Stimulated activated CD4-positive, alpha-beta T cell treated with anti-CD3 and anti-CD28 coated beads, Interleukin-2, amount 100 ng/mL, for 48 hours (primary cell): ENCODE measurements at regions not wholly inside any gene's neighbourhood (a gene's known extent, or its start where the extent isn't known, plus 50 kb on each side); places are given as distances from the start of the nearest gene placed in this dataset.
A peak's percentile ranks its signal among the peaks of the same experiment; 100 is the strongest.
"Not testable (repeated sequence)": the region's sequence is repeated elsewhere in the genome, so short reads cannot be mapped to it uniquely, and the experiment has no call there.

ENCODE experiments used
- DNase-seq, 2 donors: peaks; one replicate each; pipeline ENCODE4 v3.0.0-alpha.2; 2020

GRCh38 chr2:217622205-217623060 is 380.4 kb downstream of the TNS1 start:
- no peak for DNase-seq

DNA sequence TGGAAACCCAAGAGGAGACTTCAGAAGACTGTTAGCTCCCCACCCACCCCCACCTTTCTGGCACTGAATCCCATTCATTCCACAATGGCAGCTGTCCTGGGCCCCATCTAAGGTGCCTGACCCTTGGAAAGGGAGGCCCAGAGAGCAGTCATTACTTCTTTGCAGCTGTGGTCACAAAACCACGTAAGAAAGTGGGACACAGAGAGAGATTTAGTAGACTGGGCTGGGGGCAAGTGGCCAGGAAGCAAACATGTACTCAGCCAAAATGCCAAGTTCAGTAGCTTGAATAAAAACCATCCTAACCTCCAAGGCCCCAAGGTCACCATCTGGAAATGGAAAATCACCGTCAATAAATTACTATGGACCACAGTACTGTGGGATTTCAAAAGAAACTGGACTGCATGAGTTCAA is 381.4 kb downstream of the TNS1 start:
- DNase-seq = no peak

DNA sequence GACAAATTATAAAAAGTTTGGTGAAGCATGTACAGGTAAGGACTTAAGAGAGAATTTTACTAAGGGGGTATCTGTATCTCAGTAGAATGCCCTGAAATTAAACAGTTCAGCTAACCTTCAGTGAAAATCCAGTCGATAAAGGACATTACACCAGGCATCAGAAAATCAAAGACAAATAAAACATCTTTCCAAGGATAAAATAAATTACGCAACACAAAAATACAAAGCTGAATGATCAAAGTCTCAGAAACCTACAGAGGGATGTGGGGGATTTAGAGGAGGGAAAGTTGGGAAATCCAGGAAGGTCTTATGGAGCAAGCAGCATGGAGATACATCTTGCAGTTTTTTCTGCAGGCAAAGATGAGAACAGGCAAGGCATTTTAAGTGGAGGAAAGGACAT is 384.1 kb downstream of the TNS1 start:
- DNase-seq = no peak

DNA sequence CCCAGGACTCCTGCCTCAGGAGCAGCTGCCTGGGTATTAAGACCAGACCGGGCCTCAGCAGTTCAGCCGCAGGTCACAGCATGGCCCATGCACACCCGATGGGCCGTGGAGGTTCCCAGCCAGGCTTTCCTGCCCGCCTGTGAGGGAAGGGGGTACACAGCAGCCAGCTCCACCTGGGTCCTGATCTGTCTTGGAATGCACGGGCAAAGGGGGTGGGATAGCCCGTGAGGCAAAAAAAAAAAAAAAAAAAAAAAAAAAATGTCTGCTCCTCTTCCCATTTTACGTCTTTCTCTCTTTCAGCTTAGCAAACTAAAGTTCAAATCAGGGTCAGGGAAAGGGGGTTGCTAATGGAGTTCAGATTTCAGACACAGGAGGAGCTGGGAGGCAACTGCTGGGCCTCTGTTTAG is 385.2 kb downstream of the TNS1 start:
- DNase-seq = no peak

DNA sequence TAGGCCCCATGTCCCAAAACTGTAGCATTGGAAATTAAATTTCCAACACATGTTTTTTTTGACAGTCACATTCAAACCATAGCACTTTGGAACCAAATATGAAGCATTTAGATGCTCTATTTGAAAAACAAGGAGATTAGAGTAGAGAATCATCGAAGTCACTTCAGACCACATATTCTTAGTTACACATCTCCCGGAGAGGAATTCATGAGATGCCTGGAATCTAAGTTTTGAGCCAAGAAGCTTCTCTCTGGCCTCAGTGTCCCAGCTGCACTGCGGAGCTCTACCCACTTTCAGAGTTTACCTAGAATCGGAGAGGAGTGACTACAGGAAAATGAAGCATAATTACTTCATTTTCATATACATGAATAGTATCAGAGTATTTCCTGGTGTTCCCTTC is 385.9 kb downstream of the TNS1 start:
- no peak for DNase-seq

DNA sequence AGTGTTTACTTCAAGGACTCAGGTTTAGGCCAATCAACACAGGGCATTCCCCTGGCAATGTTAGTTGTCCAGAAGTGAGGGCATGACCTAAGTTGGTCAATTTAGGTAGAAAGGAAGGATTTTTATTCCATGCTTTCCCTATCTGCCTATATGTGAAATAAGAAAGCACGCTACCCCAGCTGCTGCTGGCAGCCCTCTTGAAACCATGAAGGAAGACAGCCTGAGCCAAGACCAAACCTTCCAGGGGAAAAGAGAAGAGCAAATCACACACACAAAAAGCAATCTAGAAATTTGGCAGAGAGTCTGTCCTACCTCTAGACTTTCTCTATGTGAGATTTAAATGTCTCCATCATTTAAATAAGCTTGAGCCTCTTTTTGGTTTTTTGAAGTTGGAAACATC is 387.6 kb downstream of the TNS1 start:
- DNase-seq = no peak

DNA sequence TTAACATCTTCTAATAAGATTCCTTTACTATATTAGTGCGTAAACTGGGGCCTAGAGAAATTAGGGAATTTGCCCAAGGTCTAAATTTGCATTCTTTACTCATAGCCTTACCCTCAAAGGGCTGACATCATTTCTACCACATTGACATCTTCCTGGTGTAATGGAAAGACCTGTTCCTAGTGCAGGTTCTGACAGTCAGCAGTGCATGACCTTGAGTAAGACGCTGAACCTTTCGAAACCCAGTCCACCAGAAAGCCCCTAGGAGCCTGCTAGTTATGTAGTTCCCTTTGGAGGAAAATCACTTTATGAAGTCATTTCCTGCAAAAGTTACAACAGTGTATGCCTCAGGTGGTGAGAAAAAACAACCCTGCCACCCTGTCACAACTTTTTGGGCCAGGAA is 388.3 kb downstream of the TNS1 start:
- no peak for DNase-seq

- DNase-seq = no peak
Observed at GRCh38 chr2:217614096-217614495, 388.7 kb downstream of the TNS1 start.

DNA sequence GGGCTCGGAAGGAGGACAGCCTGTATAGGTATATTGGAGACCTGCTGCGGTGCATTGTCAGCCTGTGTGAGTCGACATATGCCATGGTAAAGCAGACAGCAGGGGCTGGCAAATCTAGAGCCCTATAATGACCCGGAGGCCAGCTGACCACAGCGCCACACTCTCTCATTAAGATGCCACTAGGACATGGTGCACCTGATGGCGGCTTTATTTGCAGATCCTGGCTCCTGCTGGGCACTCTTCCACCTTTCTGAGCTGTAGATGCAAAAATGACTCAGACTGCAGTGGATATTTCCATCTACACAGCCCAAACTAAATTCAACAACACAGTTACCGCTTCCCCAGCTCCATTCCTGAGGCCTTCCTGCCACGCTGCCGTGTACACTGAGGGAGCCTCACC is 389.9 kb downstream of the TNS1 start:
- DNase-seq = no peak

GRCh38 chr2:217612211-217612610 is 390.6 kb downstream of the TNS1 start:
- DNase-seq = no peak

DNA sequence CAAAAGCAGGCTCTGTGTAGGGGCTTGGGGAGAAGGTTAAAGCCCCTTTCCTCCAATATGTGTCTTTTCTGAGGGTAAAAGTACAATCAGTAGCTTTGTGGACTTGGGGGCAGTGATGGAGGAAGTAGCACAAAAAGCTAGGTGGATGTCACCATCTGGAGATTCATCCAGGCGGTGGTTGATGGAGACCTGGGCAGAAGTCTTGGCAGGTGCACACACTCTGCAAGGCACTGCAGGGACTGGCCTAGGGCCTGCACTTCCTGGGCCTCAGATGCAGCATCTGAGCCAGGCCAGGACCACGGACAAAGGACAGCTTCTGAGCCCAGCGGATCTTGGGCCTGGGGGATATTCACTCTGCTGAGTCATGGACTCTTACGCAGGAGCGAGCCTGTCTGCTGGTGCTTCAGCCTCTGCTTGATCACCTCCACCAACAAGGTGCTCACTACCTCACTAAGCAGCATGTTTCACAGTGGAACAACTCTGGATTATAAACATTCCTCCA is 391.1 kb downstream of the TNS1 start:
- DNase-seq = no peak

DNA sequence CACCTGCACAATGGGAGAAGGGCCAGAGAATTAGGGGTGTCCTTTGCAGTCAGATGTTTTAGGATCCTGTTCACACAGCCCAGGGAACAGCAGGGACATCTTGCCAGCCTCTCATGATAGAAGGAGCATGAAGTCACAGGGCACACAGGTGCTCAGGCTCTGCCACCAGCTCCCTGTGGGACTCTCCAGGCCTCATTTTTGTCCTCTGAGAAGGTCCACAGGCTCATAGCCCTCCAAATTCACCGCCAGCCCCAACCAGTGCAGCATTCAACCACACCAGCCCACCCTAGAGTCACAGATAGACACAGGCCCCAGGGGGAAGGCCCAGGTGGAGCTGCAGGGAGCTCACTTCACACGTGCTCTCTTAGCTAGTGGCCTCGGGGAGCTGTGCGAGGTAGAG is 391.7 kb downstream of the TNS1 start:
- peak in 1 of 2 donors; percentile 2 for DNase-seq

DNA sequence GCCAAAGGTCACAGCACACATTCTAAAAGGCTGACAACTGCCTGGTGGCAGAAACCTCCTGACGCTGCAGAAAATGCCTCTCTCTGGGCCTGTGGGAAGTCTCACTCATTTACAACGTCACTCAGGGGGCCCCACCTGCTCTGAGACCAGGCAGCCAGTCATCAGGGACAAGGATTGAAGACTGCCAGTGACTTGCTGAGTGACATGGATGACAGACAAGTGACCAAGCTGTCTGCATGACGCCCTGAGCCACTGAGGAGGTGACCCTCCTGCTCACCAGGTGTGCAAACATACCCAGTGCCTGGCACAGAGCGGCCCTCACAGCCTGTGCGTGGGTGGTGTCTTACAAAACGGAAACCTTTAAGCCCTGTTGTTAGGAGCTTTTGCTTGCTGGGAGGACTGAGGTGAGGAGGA is 392.4 kb downstream of the TNS1 start:
- peak; percentile 35 to 47 for DNase-seq

GRCh38 chr2:217609952-217610351 is 392.8 kb downstream of the TNS1 start:
- no peak for DNase-seq

DNA sequence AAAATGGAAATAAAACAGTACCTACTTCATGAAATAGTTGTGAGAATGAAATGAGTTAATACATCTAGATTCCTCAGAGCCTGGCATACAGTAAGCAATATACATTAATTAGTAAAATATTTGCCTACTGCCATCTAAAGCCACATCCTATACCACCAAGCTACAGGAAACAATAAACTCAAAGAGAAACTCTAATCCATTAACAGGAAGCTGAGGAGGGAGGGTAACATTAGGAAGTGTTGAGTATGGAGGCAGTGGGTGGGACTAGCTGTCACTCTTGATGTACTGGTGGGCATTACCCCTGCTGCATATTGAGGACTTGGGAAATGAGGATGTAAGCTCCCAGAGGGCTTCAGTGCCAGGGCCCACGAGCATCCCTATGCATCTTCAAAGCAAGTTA is 396.5 kb downstream of the TNS1 start:
- DNase-seq = no peak

DNA sequence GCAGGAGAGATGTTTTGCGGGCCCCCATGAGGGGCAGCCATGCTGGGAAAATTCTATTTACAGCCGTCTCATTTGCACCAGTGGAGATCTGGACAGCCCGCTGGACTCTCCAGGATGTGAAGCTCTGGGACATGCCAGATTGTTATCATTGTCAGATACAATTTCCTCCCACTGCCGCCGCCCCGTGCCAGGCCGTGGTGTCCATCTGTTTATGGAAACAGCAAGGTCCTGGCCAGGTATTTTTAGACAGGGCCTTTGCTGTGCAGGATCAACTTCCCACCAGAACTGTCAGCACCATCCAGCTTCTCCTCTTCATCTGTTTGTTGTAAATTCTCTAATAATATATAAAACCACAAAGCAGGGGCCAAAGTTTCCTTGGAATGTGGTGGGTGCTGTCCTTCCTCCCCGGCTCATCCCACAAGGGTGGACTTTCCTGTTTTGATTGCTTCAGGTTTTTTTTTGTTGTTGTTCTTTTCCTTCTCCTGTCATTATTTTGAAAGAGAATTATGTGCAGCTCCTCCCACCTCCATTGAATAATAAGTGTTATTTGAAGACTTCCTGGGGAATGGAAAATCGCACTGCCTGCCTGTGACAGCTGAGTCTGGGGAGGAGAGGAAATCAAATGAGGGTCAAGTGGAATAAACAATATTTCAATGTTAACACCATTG is 398.1 kb downstream of the TNS1 start:
- no peak for DNase-seq

DNA sequence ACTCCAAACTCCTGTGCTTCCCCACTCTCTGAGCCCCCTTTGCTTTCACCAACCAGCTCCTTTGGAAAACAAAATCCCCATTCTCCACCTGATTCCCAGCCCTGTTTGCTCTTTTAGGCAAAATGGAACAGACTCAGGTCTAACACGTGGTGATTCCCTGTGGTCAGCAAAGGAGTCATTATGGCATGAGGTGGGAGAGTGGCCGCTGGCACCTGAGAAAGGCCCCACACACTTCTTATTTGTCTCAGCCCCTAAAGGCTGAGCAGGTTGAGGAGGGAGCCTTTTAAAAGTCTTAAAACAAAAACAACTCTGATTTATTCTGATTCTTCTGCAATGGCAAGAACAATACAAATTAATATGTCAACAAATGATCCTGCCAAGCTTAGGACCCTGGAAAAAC is 401.2 kb downstream of the TNS1 start:
- DNase-seq = no peak

DNA sequence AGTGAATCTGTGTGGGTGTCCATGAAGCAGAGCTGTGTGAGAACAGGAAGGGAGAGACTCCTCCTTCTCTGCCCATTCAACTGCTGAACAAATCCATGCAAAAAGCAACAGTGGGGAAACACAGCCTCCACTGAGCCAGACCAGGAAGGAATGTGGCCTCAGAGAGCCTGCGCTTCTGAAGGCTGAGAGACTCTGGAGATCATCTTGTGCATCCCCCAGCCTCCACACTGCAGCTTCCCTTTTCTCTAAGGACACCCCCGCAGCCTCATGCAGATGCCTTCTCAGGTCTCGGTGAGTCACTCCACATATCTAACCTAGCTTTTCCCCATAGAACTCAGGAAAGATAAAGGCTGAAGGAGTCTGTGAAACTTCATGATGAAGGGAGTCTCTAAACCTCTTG is 402.9 kb downstream of the TNS1 start:
- no peak for DNase-seq

DNA sequence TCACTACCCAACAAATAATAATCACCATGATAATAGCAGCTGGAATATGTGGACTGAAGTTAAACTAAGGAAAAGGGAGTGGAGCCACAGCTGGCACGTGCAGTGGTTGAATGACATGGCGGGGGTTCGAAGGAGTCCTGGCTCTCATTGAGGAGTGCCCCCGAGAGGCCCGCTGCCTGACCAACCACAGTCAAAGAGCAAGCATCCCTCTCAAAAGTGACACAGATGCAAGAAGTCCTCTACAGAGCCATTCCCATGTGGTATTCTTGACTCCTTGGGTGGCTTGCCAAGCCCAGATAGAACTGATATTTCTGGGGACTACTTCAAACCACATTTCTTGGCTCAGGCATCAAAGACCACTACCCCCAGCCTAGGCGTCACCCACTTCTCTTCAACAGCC is 405.1 kb downstream of the TNS1 start:
- DNase-seq = no peak

GRCh38 chr2:217597145-217597544 is 405.6 kb downstream of the TNS1 start:
- DNase-seq = no peak

GRCh38 chr2:217593732-217594131 is 409.1 kb downstream of the TNS1 start:
- DNase-seq = no peak

- DNase-seq = no peak
Observed at GRCh38 chr2:217588266-217588665, 414.5 kb downstream of the TNS1 start.

DNA sequence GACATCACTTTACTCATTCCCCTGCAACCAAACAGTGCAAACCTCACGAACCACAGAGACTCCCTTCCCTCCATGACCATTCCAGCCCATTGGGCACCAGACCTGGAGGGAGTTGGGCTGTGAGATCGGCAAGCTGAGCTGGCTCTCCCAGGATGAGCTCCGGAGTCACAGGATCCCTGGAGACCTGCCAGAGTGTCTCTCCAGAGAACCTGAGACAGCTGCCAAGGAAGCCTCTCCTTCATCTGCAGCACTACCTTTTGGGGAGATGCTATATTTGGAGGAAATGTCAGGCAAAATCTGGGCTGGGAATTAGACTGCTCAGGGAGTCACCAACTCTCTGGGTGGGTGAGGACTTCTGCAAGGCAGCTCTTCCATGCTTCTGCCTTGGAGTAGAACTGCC is 417.4 kb downstream of the TNS1 start:
- no peak for DNase-seq

DNA sequence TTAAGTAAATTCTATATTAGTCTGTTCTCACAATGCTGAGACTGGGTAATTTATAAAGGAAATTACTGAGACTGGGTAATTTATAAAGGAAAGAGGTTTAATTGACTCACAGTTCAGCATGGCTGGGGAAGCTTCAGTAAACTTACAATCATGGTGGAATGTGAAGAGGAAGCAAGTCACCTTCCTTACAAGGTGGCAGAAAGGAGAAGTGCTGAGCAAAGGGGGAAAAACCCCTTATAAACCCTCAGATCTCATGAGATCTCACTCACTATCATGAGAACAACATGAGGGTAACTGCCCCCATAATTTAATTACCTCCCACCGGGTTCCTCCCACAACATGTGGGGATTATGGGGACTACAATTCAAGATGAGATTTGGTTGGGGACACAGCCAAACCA is 422.4 kb downstream of the TNS1 start:
- DNase-seq = not testable (repeated sequence)
